ENCODE measurements at regions not wholly inside any gene's neighbourhood (a gene's known extent, or its start where the extent isn't known, plus 50 kb on each side); places are given as distances from the start of the nearest gene placed in this dataset.

DNA sequence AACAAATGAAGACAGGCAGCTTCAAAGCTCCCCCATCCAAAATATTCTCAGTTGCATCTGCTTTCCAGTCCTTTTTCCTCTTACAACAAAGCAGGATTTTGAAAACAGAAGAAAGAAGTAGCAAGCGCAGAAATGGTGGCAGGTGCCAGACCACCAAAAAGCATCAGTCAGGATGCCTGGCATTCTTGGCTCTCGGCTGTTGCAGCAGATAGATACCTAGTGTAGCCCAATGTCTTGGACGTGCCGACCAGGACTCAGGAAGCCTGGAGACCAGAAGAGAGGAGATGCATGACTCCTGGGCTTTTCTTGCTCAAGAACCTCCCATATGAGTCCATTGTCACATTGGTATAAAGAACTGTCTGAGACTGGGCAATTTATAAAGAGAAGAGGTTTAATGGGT lies 115.2 kb downstream of the RAB18 start:
- H3K4me3 Mint-ChIP-seq, result no peak overlapping the region
- no peak overlapping the region for H3K4me2 ChIP-seq
- H3K27me3 ChIP-seq (ENCODE audit: insufficient read depth), result no peaks in the 10 kb centered on the region
- DNase-seq (ENCODE audit: low spot score) (no peak), ATAC-seq (no peak)
- H3K27ac ChIP-seq (ENCODE audit: low read depth), result no peak overlapping the region
- H3K9me2 ChIP-seq (ENCODE audit: insufficient read depth), result 0 out of 2 replicates have a peak, but pooled peaks cover 20% of the 10 kb centered on the region
- H3K4me3 ChIP-seq, result no peak overlapping the region
- no peaks in the 10 kb centered on the region for H3K9me3 Mint-ChIP-seq
- no peaks in the 10 kb centered on the region for H4K20me1 ChIP-seq (replicated peaks; ENCODE audit: insufficient read depth)
- H3K27ac Mint-ChIP-seq, result no peak overlapping the region
- H3K36me3 Mint-ChIP-seq (ENCODE audit: low read depth), result no peaks in the 10 kb centered on the region
- H3F3A ChIP-seq (replicated peaks; ENCODE audit: low read depth), result no peaks in the 10 kb centered on the region
- peaks cover 18% of the 10 kb centered on the region for H3K4me1 Mint-ChIP-seq
- H3K27me3 Mint-ChIP-seq (ENCODE audit: insufficient read depth, low read depth, poor library complexity), result peaks cover 2% of the 10 kb centered on the region
- H3K36me3 ChIP-seq (ENCODE audit: insufficient read depth), result no peaks in the 10 kb centered on the region
- peaks cover 17% of the 10 kb centered on the region for H3K4me1 ChIP-seq (ENCODE audit: insufficient read depth)
- TF ChIP-seq, protein P1, sequence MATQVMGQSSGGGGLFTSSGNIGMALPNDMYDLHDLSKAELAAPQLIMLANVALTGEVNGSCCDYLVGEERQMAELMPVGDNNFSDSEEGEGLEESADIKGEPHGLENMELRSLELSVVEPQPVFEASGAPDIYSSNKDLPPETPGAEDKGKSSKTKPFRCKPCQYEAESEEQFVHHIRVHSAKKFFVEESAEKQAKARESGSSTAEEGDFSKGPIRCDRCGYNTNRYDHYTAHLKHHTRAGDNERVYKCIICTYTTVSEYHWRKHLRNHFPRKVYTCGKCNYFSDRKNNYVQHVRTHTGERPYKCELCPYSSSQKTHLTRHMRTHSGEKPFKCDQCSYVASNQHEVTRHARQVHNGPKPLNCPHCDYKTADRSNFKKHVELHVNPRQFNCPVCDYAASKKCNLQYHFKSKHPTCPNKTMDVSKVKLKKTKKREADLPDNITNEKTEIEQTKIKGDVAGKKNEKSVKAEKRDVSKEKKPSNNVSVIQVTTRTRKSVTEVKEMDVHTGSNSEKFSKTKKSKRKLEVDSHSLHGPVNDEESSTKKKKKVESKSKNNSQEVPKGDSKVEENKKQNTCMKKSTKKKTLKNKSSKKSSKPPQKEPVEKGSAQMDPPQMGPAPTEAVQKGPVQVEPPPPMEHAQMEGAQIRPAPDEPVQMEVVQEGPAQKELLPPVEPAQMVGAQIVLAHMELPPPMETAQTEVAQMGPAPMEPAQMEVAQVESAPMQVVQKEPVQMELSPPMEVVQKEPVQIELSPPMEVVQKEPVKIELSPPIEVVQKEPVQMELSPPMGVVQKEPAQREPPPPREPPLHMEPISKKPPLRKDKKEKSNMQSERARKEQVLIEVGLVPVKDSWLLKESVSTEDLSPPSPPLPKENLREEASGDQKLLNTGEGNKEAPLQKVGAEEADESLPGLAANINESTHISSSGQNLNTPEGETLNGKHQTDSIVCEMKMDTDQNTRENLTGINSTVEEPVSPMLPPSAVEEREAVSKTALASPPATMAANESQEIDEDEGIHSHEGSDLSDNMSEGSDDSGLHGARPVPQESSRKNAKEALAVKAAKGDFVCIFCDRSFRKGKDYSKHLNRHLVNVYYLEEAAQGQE (IDR thresholded peaks at IDR 0.05; ENCODE audit: unreplicated experiment), result no peak
- no peak for TF ChIP-seq ZNF114 (CRISPR knock-in tag; IDR thresholded peaks at IDR 0.05)
- no peak for TF ChIP-seq CREB1 (CRISPR knock-in tag; IDR thresholded peaks at IDR 0.05; ENCODE audit: low read depth)
- no peak for TF ChIP-seq EZH2 (IDR thresholded peaks at IDR 0.05; ENCODE audit: low read depth, unreplicated experiment)
- no peak for TF ChIP-seq ZNF331 (CRISPR knock-in tag; IDR thresholded peaks at IDR 0.05; ENCODE audit: low read depth)
- TF ChIP-seq, protein P2, sequence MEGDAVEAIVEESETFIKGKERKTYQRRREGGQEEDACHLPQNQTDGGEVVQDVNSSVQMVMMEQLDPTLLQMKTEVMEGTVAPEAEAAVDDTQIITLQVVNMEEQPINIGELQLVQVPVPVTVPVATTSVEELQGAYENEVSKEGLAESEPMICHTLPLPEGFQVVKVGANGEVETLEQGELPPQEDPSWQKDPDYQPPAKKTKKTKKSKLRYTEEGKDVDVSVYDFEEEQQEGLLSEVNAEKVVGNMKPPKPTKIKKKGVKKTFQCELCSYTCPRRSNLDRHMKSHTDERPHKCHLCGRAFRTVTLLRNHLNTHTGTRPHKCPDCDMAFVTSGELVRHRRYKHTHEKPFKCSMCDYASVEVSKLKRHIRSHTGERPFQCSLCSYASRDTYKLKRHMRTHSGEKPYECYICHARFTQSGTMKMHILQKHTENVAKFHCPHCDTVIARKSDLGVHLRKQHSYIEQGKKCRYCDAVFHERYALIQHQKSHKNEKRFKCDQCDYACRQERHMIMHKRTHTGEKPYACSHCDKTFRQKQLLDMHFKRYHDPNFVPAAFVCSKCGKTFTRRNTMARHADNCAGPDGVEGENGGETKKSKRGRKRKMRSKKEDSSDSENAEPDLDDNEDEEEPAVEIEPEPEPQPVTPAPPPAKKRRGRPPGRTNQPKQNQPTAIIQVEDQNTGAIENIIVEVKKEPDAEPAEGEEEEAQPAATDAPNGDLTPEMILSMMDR (conservative IDR thresholded peaks at IDR 0.05; ENCODE audit: low read depth in 2 of 2), result no peak
- TF ChIP-seq, protein P3, sequence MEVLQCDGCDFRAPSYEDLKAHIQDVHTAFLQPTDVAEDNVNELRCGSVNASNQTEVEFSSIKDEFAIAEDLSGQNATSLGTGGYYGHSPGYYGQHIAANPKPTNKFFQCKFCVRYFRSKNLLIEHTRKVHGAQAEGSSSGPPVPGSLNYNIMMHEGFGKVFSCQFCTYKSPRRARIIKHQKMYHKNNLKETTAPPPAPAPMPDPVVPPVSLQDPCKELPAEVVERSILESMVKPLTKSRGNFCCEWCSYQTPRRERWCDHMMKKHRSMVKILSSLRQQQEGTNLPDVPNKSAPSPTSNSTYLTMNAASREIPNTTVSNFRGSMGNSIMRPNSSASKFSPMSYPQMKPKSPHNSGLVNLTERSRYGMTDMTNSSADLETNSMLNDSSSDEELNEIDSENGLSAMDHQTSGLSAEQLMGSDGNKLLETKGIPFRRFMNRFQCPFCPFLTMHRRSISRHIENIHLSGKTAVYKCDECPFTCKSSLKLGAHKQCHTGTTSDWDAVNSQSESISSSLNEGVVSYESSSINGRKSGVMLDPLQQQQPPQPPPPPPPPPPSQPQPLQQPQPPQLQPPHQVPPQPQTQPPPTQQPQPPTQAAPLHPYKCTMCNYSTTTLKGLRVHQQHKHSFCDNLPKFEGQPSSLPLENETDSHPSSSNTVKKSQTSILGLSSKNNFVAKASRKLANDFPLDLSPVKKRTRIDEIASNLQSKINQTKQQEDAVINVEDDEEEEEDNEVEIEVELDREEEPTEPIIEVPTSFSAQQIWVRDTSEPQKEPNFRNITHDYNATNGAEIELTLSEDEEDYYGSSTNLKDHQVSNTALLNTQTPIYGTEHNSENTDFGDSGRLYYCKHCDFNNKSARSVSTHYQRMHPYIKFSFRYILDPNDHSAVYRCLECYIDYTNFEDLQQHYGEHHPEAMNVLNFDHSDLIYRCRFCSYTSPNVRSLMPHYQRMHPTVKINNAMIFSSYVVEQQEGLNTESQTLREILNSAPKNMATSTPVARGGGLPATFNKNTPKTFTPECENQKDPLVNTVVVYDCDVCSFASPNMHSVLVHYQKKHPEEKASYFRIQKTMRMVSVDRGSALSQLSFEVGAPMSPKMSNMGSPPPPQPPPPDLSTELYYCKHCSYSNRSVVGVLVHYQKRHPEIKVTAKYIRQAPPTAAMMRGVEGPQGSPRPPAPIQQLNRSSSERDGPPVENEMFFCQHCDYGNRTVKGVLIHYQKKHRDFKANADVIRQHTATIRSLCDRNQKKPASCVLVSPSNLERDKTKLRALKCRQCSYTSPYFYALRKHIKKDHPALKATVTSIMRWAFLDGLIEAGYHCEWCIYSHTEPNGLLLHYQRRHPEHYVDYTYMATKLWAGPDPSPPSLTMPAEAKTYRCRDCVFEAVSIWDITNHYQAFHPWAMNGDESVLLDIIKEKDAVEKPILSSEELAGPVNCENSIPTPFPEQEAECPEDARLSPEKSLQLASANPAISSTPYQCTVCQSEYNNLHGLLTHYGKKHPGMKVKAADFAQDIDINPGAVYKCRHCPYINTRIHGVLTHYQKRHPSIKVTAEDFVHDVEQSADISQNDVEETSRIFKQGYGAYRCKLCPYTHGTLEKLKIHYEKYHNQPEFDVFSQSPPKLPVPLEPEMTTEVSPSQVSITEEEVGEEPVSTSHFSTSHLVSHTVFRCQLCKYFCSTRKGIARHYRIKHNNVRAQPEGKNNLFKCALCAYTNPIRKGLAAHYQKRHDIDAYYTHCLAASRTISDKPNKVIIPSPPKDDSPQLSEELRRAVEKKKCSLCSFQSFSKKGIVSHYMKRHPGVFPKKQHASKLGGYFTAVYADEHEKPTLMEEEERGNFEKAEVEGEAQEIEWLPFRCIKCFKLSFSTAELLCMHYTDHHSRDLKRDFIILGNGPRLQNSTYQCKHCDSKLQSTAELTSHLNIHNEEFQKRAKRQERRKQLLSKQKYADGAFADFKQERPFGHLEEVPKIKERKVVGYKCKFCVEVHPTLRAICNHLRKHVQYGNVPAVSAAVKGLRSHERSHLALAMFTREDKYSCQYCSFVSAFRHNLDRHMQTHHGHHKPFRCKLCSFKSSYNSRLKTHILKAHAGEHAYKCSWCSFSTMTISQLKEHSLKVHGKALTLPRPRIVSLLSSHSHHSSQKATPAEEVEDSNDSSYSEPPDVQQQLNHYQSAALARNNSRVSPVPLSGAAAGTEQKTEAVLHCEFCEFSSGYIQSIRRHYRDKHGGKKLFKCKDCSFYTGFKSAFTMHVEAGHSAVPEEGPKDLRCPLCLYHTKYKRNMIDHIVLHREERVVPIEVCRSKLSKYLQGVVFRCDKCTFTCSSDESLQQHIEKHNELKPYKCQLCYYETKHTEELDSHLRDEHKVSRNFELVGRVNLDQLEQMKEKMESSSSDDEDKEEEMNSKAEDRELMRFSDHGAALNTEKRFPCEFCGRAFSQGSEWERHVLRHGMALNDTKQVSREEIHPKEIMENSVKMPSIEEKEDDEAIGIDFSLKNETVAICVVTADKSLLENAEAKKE (CRISPR knock-in tag; IDR thresholded peaks at IDR 0.05), result no peak
- H2AFZ ChIP-seq, result peak overlapping the region; percentile 73; the same call in 1 of the 2 replicates
- H3K79me2 ChIP-seq (replicated peaks; ENCODE audit: insufficient read depth), result no peaks in the 10 kb centered on the region

Measured in GM23338 (cell line).